ENCODE measurements at regions not wholly inside any gene's neighbourhood (a gene's known extent, or its start where the extent isn't known, plus 50 kb on each side); places are given as distances from the start of the nearest gene placed in this dataset.
"Not testable (repeated sequence)": the region's sequence is repeated elsewhere in the genome, so short reads cannot be mapped to it uniquely, and the experiment has no call there.

- DNase-seq, result no peak
Observed at GRCh38 chr13:34734932-34735331, 207.1 kb upstream of the NBEA start.

DNA sequence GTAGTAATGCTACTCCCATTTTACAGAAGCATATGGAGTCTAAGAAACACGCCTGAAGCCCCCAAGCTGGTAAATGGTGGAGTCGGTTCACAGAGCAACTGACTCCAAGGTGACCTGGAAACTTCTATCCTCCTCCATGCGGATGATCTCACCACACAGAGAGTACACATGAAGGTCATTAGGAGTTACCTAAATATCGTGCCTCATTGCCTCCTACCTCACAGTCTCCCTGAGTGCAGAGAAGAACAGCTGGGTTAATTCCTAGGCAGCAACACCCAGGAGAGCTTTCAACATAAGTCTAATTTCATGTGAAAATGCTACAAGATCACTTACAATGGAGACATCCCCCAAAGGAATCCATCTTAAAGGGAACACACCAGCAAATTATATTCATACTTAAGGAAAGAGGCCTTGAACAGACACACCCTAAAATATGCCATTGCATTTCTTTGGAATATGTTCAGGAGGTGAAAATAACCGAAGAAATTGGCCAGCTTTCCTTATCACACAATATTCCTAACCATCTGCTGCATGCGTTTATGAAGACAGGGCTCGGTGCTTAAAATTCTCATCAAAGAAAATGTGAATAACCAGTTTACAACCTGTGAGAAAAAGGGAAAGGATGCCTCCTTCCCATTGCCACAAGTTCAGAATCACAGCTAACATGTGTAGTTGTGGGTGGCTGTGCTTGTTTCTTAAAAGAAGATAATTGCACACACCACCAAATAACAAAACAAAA is 203.6 kb upstream of the NBEA start:
- peak in 1 of 51 donors; percentile 44 for DNase-seq

DNA sequence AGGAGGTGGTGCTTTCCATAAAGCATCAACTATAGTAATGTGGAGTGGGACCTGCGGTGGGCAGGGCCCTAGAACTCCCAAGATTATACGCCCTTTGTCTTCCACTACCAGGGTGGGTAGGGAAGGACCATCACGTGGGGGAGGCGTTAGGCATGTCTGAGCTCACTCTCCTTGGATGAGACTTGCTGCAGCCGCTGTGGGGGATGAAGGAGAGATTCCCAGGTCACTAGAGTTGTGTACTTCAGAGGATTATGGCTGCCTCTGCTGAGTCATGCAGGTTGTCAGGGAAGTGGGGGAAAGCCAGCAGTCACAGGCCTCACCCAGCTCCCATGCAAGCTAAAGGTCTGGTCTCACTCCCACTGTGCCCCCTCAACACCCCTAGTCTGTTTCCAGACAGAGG is 195.0 kb upstream of the NBEA start:
- DNase-seq, result not testable (repeated sequence)

- DNase-seq, result no peak
Observed at GRCh38 chr13:34747507-34747906, 194.6 kb upstream of the NBEA start.

DNA sequence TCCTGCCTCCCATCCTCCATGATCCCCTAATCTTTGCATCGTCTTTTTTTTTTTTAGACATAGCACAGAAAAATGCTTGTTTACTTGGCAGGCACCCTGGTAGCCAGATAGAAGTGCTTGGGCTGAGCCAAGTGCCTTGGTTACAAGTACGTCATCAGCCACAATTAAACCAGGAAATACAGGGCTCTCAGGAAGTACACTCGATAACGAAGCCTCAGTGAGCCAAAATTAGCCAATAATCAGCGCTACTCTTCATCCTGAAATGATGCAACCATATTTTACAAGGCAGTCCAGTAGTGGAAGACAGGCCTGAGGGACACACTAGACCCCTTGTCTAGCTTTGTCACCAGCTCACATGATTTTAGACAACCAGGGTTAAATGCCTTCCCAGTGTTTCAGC is 194.0 kb upstream of the NBEA start:
- peak in 14 of 51 donors; percentile 1 to 18 (median 5) for DNase-seq

DNA sequence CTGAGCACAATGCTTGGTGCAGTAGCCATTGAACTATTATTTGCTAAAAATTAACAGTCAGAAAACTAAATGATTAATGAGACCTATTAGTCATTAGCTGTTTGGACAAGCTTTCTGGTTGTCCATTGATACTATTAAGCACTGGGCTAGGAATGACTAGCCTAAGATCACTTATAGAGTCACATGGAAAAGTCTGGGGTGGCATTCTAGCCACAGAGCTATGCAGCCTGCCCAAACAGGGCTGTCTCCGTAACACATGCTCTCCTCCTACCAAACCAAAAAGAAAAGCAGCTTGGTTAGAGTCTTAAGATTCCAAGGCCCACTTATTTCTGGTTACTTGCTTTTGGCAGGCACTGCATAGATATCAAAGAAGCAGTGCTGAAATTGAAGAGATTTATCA is 193.5 kb upstream of the NBEA start:
- DNase-seq, result no peak

DNA sequence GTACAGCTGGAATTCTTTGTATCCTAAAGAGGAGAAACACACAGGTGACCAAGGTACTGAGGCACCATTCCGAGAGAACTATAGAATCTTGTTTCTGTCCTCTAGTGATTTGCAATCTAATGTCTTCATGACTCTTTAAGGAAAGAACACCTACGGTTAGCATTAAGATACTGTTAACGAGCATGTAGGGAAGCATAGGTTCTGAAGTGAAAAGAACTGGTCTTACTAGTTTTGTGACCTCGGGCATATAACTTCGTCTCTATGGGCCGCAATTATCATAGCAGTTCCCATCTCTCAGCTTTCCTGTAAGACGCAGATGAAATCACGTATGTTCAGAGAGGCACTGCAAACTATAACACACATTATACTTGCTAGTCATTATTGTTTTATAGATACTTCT is 193.0 kb upstream of the NBEA start:
- no peak for DNase-seq

GRCh38 chr13:34750078-34750931 is 191.8 kb upstream of the NBEA start:
- DNase-seq, result peak in 25 of 51 donors; percentile 1 to 55 (median 14)

GRCh38 chr13:34751044-34751443 is 191.0 kb upstream of the NBEA start:
- no peak for DNase-seq

GRCh38 chr13:34751492-34751891 is 190.6 kb upstream of the NBEA start:
- no peak for DNase-seq

- DNase-seq, result no peak
Observed at GRCh38 chr13:34752283-34752960, 189.6 kb upstream of the NBEA start.

GRCh38 chr13:34756136-34756535 is 185.9 kb upstream of the NBEA start:
- DNase-seq, result no peak

DNA sequence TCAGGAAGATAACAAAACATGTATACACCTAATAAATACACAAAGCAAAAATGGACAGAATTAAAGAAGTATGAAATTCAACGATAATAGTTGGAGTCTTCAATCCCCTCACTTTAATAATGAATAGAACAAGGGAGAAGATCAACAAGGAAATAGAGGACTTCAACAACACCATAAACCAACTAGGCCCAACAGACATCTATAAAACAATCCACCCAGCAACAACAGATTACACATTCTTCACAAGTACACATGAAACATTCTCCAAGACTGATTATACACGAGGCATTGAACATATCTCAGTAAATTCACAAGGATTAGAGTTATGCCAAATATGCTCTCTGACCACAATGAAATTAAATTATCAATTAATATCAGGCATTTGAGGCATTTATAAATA is 185.5 kb upstream of the NBEA start:
- DNase-seq, result no peak

DNA sequence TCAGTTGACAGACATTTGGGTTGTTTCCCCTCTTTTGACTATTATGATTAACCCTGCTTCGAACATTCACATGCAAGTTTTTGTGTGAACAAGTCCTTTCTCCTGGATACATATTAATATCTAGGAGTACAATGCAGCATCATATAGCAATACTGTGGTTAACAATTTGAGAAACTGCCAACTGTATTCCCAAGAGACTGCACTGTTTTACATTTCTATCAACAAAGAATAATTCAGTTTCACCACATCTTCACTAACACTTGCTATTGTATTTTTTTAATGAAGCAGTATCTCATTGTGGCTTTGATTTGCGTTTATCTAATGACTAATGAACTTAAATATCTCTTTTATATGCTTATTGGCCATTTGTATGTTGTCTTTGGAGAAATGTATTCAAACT is 184.6 kb upstream of the NBEA start:
- DNase-seq, result no peak

- no peak for DNase-seq
Observed at GRCh38 chr13:34758628-34759027, 183.4 kb upstream of the NBEA start.

DNA sequence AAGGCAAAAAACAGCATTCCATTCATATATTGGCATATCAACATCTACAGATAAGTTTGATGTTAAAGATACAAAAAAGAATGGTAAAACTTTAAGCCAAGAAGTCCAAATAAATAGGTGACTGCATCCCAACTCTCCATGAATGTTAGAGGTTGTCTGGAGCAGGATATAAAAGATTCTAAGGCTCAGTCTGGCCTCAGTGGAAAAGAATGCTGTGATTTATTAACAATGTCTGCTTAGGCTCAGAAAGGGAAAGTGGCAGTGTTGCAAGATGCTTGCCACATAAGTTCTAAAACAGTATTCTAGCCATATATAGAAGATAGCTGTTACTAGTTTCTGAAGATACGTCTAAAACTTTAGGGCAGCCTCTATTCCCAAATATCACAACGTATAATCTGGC is 179.8 kb upstream of the NBEA start:
- DNase-seq, result no peak

DNA sequence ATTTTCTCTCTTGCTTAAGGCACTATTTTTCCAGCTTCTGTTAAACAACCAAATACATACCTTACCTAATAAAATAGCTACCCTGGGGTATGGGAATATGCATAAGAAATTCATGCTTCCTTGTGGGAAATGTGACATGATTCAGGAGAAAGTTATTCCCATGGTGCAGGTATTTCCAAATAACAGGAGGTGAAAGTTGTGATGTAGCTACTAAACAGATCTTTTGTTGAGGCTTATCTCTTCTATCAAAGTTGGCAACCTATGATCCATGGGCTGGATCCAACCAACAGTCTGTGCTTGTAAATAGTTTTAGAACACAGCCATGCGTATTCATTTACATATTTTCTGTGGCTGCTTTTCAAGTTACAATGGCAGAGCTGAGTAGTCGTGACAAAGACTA is 177.8 kb upstream of the NBEA start:
- no peak for DNase-seq

GRCh38 chr13:34765446-34766180 is 176.5 kb upstream of the NBEA start:
- DNase-seq, result no peak

- DNase-seq, result no peak
Observed at GRCh38 chr13:34767778-34768177, 174.3 kb upstream of the NBEA start.

DNA sequence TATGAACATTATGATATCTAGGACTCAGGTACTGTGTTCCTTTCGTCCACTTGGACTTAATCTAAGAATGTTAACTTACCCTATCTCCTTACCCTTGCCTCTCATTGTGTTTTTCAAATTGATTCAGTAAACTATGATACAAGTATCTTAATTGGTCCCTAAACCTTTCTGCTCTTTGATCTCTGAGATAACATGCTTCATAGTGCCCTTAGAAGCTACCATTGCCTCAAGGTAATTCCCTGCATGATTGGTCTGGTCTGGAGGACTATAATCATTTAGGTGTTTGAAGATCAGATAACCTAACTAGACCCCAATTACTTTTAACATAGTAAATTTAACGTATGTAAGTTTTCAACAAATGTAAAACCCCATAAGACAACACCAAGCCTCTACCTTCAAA is 169.9 kb upstream of the NBEA start:
- DNase-seq, result no peak

DNA sequence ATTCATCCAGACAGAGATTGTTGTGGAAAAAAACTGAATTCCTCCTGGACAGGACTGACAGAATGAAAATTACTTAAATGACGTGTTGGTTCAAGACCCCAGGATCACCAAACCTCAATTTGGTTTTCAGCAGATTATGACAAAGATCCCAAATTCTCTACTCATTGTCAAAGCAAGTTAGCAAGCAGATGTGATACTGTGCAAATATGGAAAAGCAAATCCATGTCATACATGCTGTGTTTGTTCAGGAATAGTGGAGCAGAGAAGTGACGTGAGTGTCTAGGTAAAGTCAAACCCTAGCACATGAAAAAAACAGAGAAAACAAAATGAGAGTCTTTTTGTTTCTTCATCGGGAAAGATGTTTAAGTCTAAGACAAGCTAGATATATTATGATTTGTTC is 169.2 kb upstream of the NBEA start:
- no peak for DNase-seq

Data from hypothalamus (tissue), 51 donors.